ENCODE measurements at regions not wholly inside any gene's neighbourhood (a gene's known extent, or its start where the extent isn't known, plus 50 kb on each side); places are given as distances from the start of the nearest gene placed in this dataset.

DNA sequence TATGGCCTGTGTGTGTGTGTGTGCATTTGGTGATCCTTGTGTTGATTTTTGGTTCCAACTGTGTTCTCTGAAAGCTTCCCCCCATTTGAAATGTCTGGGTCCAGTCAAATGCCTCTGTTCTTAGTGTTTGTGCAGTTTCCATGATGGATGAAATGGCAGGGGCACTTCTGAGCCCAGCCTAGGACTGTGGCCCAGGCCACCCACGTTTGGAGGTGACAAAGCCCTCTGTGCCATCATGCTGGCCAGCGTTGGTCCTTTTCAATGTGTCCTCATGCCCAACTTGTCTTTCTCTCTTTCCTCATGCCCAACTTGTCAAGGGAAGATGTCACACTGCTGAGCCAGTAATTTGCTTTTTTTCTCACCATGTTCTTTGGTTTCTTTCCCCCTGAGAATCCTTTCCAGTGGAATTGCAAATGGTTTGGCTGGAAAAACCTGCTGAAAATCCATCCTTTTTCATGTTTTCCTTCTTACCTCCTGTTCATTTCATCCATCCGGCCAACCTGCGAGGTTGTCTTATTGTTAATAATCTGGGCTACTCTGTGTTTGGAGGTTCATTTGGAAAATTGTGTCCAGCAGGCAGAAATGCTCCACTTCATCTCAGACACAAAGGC is 113.7 kb upstream of the NAV2 start:
- no peaks in the 10 kb centered on the region for H3K9me3 ChIP-seq (replicated peaks; ENCODE audit: control insufficient read depth, insufficient read depth, low read length)
- H3K9ac ChIP-seq (replicated peaks; ENCODE audit: extremely low read depth, insufficient read depth, low read length) = no peak overlapping the region
- H3K4me1 ChIP-seq (ENCODE audit: control insufficient read depth, extremely low read depth, insufficient read depth, low read length) = peaks cover 34% of the 10 kb centered on the region
- CTCF ChIA-PET = interaction anchor here (1.1 to 2.1 kb wide), 3 partner anchors 9 to 143 kb away, joined by 3 to 10 read pairs (median 4); no protein-coding TSS in a partner anchor
- DNase-seq (ENCODE audit: low read depth, low spot score) (no peak), FAIRE-seq (no peak)
- no peak overlapping the region for H3K4me3 ChIP-seq (replicated peaks in 1 of 3; ENCODE audit: insufficient read depth in 1 of 3, low read depth in 1 of 3, low read length in 3 of 3)
- no peaks in the 10 kb centered on the region for H3K9me1 ChIP-seq (replicated peaks; ENCODE audit: control insufficient read depth, extremely low read depth, insufficient read depth, low read length)
- H3K27me3 ChIP-seq (ENCODE audit: control insufficient read depth in 2 of 2, insufficient read depth in 2 of 2, low read length in 2 of 2) = no peaks in the 10 kb centered on the region
- H4K20me1 ChIP-seq (replicated peaks; ENCODE audit: control insufficient read depth, extremely low read depth, insufficient read depth, low read length) = no peaks in the 10 kb centered on the region
- dilution Hi-C loops (cut with MboI; ENCODE audit: extremely low pct_ligation_motif_present, low sequenced_read_pairs) (no loop called here), intact Hi-C loops (cut with micrococcal nuclease) (loop anchor here (5.0 kb wide), 1 partner anchor 227 kb away; no protein-coding TSS in a partner anchor)
- TF ChIP-seq GATA2 (IDR thresholded peaks at IDR 0.05; ENCODE audit: insufficient read depth, insufficient read length, low read depth, low read length) (no peak), POLR2AphosphoS5 (IDR thresholded peaks at IDR 0.05; ENCODE audit: insufficient read depth, low read depth, low read length) (no peak), MYC (IDR thresholded peaks at IDR 0.05; ENCODE audit: low read depth, low read length) (no peak), POLR2A (IDR thresholded peaks at IDR 0.05; ENCODE audit: low read depth, low read length) (no peak), FOS (IDR thresholded peaks at IDR 0.05; ENCODE audit: borderline replicate concordance, insufficient read depth, low read length) (no peak), EZH2 (IDR thresholded peaks at IDR 0.05; ENCODE audit: borderline replicate concordance, low read depth, low read length, severe bottlenecking) (no peak), JUN (IDR thresholded peaks at IDR 0.05; ENCODE audit: borderline replicate concordance, insufficient read depth, insufficient read length, low read depth) (no peak)
- TF ChIP-seq, protein P1, sequence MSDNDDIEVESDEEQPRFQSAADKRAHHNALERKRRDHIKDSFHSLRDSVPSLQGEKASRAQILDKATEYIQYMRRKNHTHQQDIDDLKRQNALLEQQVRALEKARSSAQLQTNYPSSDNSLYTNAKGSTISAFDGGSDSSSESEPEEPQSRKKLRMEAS (IDR thresholded peaks at IDR 0.05; ENCODE audit: insufficient read depth, insufficient read length) = no peak
- TF ChIP-seq, protein P2, sequence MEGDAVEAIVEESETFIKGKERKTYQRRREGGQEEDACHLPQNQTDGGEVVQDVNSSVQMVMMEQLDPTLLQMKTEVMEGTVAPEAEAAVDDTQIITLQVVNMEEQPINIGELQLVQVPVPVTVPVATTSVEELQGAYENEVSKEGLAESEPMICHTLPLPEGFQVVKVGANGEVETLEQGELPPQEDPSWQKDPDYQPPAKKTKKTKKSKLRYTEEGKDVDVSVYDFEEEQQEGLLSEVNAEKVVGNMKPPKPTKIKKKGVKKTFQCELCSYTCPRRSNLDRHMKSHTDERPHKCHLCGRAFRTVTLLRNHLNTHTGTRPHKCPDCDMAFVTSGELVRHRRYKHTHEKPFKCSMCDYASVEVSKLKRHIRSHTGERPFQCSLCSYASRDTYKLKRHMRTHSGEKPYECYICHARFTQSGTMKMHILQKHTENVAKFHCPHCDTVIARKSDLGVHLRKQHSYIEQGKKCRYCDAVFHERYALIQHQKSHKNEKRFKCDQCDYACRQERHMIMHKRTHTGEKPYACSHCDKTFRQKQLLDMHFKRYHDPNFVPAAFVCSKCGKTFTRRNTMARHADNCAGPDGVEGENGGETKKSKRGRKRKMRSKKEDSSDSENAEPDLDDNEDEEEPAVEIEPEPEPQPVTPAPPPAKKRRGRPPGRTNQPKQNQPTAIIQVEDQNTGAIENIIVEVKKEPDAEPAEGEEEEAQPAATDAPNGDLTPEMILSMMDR (IDR thresholded peaks at IDR 0.05; ENCODE audit: extremely low read depth in 1 of 2, insufficient read depth in 1 of 2, low read depth in 1 of 2, low read length in 2 of 2) = no peak
- POLR2A ChIA-PET = no interaction called here
- H2AFZ ChIP-seq (ENCODE audit: low read depth, low read length) = no peak overlapping the region
- no peak overlapping the region for H3K4me2 ChIP-seq (ENCODE audit: insufficient read depth, low read length)
- no peaks in the 10 kb centered on the region for H3K36me3 ChIP-seq (ENCODE audit: control insufficient read depth in 2 of 2, extremely low read depth in 1 of 2, insufficient read depth in 2 of 2, low read length in 2 of 2)
- no TSS peak for BruUV-seq (replicated peaks)
- H3K27ac ChIP-seq (ENCODE audit: insufficient read depth, low read depth, low read length) = no peak overlapping the region
- no peaks in the 10 kb centered on the region for H3K79me2 ChIP-seq (ENCODE audit: control insufficient read depth, insufficient read depth, low read length)

Data from endothelial cell of umbilical vein (primary cell).